GM19372 (cell line): ENCODE measurements at regions not wholly inside any gene's neighbourhood (a gene's known extent, or its start where the extent isn't known, plus 50 kb on each side); places are given as distances from the start of the nearest gene placed in this dataset.

ENCODE experiments used
- ATAC-seq: cut with Tn5 transposase; IDR thresholded peaks from one replicate; pipeline ENCODE4 v1.9.1; 2021; ENCODE audit warnings: mild to moderate bottlenecking, low read depth, moderate library complexity; ENCODE audit not compliant: unreplicated experiment

- no peak for ATAC-seq
Measured at GRCh38 chr2:207255565-207256470, 90.1 kb upstream of the KLF7 start.

GRCh38 chr2:207256476-207257207 is 90.9 kb upstream of the KLF7 start:
- ATAC-seq, result no peak

GRCh38 chr2:207257251-207258250 is 91.8 kb upstream of the KLF7 start:
- ATAC-seq, result no peak

GRCh38 chr2:207258263-207258991 is 92.7 kb upstream of the KLF7 start:
- no peak for ATAC-seq

GRCh38 chr2:207260021-207260420 is 94.3 kb upstream of the KLF7 start:
- no peak for ATAC-seq

- no peak for ATAC-seq
Measured at GRCh38 chr2:207260947-207261346, 95.2 kb upstream of the KLF7 start.

GRCh38 chr2:207264310-207264709 is 98.6 kb upstream of the KLF7 start:
- ATAC-seq, result no peak

GRCh38 chr2:207265332-207265731 is 99.6 kb upstream of the KLF7 start:
- ATAC-seq, result no peak

- ATAC-seq, result no peak
Measured at GRCh38 chr2:207265869-207266268, 100.1 kb upstream of the KLF7 start.

- no peak for ATAC-seq
Measured at GRCh38 chr2:207266648-207267047, 100.9 kb upstream of the KLF7 start.

GRCh38 chr2:207269038-207269437 is 103.3 kb upstream of the KLF7 start:
- no peak for ATAC-seq

- ATAC-seq, result no peak
Measured at GRCh38 chr2:207274530-207275189, 108.9 kb upstream of the KLF7 start.

GRCh38 chr2:207275779-207276178 is 110.0 kb upstream of the KLF7 start:
- no peak for ATAC-seq

- ATAC-seq, result no peak
Measured at GRCh38 chr2:207276248-207276647, 110.5 kb upstream of the KLF7 start.

GRCh38 chr2:207276858-207277257 is 111.1 kb upstream of the KLF7 start:
- ATAC-seq, result no peak

GRCh38 chr2:207279520-207279919 is 113.8 kb upstream of the KLF7 start:
- no peak for ATAC-seq

GRCh38 chr2:207281436-207281835 is 115.7 kb upstream of the KLF7 start:
- no peak for ATAC-seq

GRCh38 chr2:207282916-207283315 is 117.2 kb upstream of the KLF7 start:
- ATAC-seq, result no peak

- no peak for ATAC-seq
Measured at GRCh38 chr2:207283356-207283755, 117.6 kb upstream of the KLF7 start.
